KMS-11 (cell line): ENCODE measurements at regions not wholly inside any gene's neighbourhood (a gene's known extent, or its start where the extent isn't known, plus 50 kb on each side); places are given as distances from the start of the nearest gene placed in this dataset.

ENCODE experiments used
- H2AFZ ChIP-seq: fragments of 200-600 bp; sonication (generic); 2 replicates; pipeline ENCODE4 v1.6.1; 2016; ENCODE audit warnings: antibody characterized with exemption, mixed run types, low read depth
- H3K27ac ChIP-seq: fragments of 200-600 bp; sonication (generic); 2 replicates; pipeline ENCODE4 v1.6.1; 2016; ENCODE audit warnings: mild to moderate bottlenecking, mixed run types
- H3K27me3 ChIP-seq: fragments of 200-600 bp; sonication (generic); 2 replicates; pipeline ENCODE4 v1.6.1; 2017; ENCODE audit warnings: mild to moderate bottlenecking, low read depth, mixed run types, moderate library complexity; ENCODE audit not compliant: insufficient read depth
- H3K36me3 ChIP-seq: fragments of 200-600 bp; sonication (generic); 2 replicates; pipeline ENCODE4 v1.6.1; 2017; ENCODE audit warnings: mild to moderate bottlenecking, mixed run types; ENCODE audit not compliant: insufficient read depth
- H3K4me1 ChIP-seq: fragments of 200-600 bp; sonication (generic); 2 replicates; pipeline ENCODE4 v1.6.1; 2016; ENCODE audit warnings: mild to moderate bottlenecking, low read depth, mixed run types; ENCODE audit not compliant: poor library complexity, severe bottlenecking
- H3K4me2 ChIP-seq: fragments of 200-600 bp; sonication (generic); 2 replicates; pipeline ENCODE4 v1.7.0; 2016; ENCODE audit warnings: mild to moderate bottlenecking, mixed run types
- H3K4me3 ChIP-seq: fragments of 200-600 bp; sonication (generic); IDR thresholded peaks from 2 replicates; pipeline ENCODE4 v1.6.1; 2017; ENCODE audit warnings: low read depth, low read length, mixed read lengths; ENCODE audit not compliant: insufficient read depth
- H3K79me2 ChIP-seq: fragments of 200-600 bp; sonication (generic); 2 replicates; pipeline ENCODE4 v1.6.1; 2016; ENCODE audit warnings: low read depth, mixed run types; ENCODE audit not compliant: insufficient read depth
- H3K9ac ChIP-seq: fragments of 200-600 bp; sonication (generic); 2 replicates; pipeline ENCODE4 v1.6.1; 2016; ENCODE audit warnings: mild to moderate bottlenecking, mixed run types
- H4K20me1 ChIP-seq: fragments of 200-600 bp; sonication (generic); 2 replicates; pipeline ENCODE4 v1.6.1; 2016; ENCODE audit warnings: mild to moderate bottlenecking, mixed run types; ENCODE audit not compliant: insufficient read depth
- CTCF ChIP-seq: fragments of 200-600 bp; sonication (generic); conservative IDR thresholded peaks from 2 replicates; pipeline ENCODE4 v1.6.1; 2017; ENCODE audit warnings: low read depth, mild to moderate bottlenecking, antibody characterized with exemption, low read length, moderate library complexity, mixed read lengths

- Histone ChIP-seq H3K79me2 (no peaks in the 10 kb centered on the region), H3K27ac (no peak overlapping the region), H3K9ac (no peak overlapping the region), H3K36me3 (no peaks in the 10 kb centered on the region), H3K4me3 (no peak overlapping the region), H3K4me1 (peaks cover 19% of the 10 kb centered on the region), H3K27me3 (no peaks in the 10 kb centered on the region), H3K4me2 (no peak overlapping the region), H2AFZ (no peak overlapping the region), H4K20me1 (no peaks in the 10 kb centered on the region)
- TF ChIP-seq CTCF, result no peak
Measured at GRCh38 chr1:109827466-109827865, 63.7 kb upstream of the EPS8L3 start.

- Histone ChIP-seq H3K4me1 (peaks cover 19% of the 10 kb centered on the region), H3K79me2 (no peaks in the 10 kb centered on the region), H4K20me1 (no peaks in the 10 kb centered on the region), H3K27ac (no peak overlapping the region), H2AFZ (no peak overlapping the region), H3K36me3 (no peaks in the 10 kb centered on the region), H3K4me2 (no peak overlapping the region), H3K4me3 (no peak overlapping the region), H3K27me3 (no peaks in the 10 kb centered on the region), H3K9ac (no peak overlapping the region)
- no peak for TF ChIP-seq CTCF
Measured at GRCh38 chr1:109826930-109827349, 63.2 kb upstream of the EPS8L3 start.

GRCh38 chr1:109826446-109826845, 62.7 kb upstream of the EPS8L3 start:
- no peak for TF ChIP-seq CTCF
- Histone ChIP-seq H4K20me1 (no peaks in the 10 kb centered on the region), H2AFZ (no peak overlapping the region), H3K4me1 (peaks cover 19% of the 10 kb centered on the region), H3K36me3 (no peaks in the 10 kb centered on the region), H3K79me2 (no peaks in the 10 kb centered on the region), H3K4me2 (no peak overlapping the region), H3K27ac (no peak overlapping the region), H3K9ac (no peak overlapping the region), H3K4me3 (no peak overlapping the region), H3K27me3 (no peaks in the 10 kb centered on the region)

- H3K4me2 ChIP-seq, result no peak overlapping the region
- TF ChIP-seq CTCF, result no peak
- no peak overlapping the region for H3K27ac ChIP-seq
- H4K20me1 ChIP-seq, result no peaks in the 10 kb centered on the region
- peaks cover 21% of the 10 kb centered on the region for H3K4me1 ChIP-seq
- no peak overlapping the region for H3K4me3 ChIP-seq
- H3K27me3 ChIP-seq, result no peaks in the 10 kb centered on the region
- H3K36me3 ChIP-seq, result no peaks in the 10 kb centered on the region
- H3K79me2 ChIP-seq, result no peaks in the 10 kb centered on the region
- H2AFZ ChIP-seq, result no peak overlapping the region
- H3K9ac ChIP-seq, result no peak overlapping the region
Measured at GRCh38 chr1:109824349-109825115, 60.8 kb upstream of the EPS8L3 start.
